ENCODE measurements at regions not wholly inside any gene's neighbourhood (a gene's known extent, or its start where the extent isn't known, plus 50 kb on each side); places are given as distances from the start of the nearest gene placed in this dataset.

- TF ChIP-seq ELF4 (IDR thresholded peaks at IDR 0.05) (no peak), FOXK2 (IDR thresholded peaks at IDR 0.05) (no peak)
Observed at GRCh38 chr2:223537115-223537514, 65.0 kb downstream of the SCG2 start.

All from HEK293T (cell line).